GM18499 (cell line): ENCODE measurements at regions not wholly inside any gene's neighbourhood (a gene's known extent, or its start where the extent isn't known, plus 50 kb on each side); places are given as distances from the start of the nearest gene placed in this dataset.
"Not testable (repeated sequence)": the region's sequence is repeated elsewhere in the genome, so short reads cannot be mapped to it uniquely, and the experiment has no call there.

ENCODE experiments used
- ATAC-seq: cut with Tn5 transposase; IDR thresholded peaks from one replicate; pipeline ENCODE4 v1.9.1; 2021; ENCODE audit warnings: moderate number of reproducible peaks; ENCODE audit not compliant: insufficient read depth, unreplicated experiment

DNA sequence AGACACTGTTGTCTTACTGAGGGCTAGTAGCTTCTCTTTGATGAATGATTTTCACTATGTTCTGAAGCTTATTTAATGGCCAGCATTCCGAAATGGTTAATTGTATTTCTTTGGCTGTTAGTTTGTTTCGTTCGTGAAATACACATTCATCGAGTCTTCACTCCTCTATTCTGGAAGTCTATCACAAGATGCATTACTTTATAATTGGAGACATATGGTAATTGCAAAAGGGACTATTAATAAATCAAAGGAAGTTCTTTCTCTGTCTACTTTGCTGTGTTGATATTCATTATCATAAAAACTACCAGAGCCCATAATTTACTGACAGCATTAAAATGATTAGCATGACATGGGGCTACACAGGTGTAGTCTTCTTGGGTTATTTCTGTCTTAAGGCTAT, 133.8 kb upstream of the IGFBP3 start:
- no peak for ATAC-seq

DNA sequence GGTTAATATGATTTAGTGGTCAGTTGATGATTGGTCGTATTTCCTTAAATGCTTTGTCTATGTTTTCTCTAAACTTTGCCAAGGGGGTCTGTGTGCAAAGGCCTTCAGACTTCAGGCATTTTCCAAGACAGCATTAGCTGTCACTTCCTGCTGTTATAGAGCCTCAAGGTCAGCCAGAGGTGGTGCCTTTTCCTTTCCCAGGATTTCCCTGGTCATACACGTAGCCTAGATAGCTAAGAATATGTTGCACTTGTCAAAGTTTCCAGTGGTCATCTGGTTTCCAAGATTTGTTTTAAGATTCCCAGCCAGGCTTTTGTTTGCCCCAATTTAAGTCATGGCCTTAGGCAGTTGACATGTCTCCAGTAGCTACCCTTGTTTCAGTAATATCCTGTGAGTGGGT, 133.2 kb upstream of the IGFBP3 start:
- ATAC-seq, result no peak

DNA sequence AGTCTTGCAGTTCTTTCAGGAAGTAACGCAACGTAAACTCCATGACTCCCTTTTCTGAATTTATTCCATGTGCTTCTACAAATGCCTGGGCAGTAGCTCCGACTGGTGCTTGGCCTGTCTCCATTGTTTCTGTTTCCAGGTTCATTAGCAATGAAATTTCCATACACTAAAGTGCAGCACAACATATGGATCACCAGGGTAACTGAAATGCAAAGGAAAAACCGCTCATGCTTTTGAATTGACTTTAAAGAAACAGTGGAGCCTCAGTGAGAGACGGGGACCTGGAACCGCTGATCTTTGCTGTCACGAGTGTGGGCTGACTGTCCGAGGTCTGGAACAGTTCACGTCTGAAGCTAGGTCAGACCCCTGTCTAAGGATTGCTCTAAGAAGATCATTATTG, 126.5 kb upstream of the IGFBP3 start:
- ATAC-seq, result no peak

DNA sequence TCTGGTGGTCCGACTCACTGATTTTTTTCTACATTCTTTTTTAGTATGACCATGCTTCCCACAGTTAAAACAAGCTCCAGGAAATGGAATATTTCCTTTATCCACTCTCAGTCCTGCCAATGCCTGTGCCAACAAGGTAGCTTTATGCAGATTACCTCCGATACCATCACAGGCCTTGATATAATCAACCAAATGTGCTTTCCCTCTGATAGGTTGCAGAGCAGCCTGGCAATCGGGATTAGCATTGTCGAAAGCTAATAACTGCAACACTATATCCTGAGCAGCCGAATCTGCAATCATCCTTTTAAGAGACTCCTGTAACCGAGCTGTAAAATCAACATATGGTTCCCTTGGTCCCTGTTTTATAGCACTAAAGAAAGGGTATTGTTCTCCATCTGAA, 122.3 kb upstream of the IGFBP3 start:
- not testable (repeated sequence) for ATAC-seq

DNA sequence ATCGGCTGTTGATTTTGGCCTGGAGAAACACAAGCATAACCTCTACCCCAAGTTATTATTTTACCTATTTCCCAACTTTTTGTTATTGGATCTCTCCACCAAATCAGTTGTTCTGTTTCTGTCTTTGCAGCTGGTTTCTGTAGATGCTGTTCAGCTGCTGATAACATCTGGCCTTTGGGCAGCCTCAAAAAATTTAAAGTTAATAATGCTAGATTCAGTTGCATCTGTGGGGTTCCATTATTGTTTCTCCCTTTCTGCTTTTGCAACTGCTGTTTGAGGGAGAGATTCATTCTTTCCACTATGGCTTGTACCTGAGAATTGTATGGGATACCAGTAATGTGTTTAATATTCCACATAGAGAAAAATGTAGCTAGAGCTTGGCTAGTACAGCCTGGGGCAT, 118.7 kb upstream of the IGFBP3 start:
- ATAC-seq, result not testable (repeated sequence)

DNA sequence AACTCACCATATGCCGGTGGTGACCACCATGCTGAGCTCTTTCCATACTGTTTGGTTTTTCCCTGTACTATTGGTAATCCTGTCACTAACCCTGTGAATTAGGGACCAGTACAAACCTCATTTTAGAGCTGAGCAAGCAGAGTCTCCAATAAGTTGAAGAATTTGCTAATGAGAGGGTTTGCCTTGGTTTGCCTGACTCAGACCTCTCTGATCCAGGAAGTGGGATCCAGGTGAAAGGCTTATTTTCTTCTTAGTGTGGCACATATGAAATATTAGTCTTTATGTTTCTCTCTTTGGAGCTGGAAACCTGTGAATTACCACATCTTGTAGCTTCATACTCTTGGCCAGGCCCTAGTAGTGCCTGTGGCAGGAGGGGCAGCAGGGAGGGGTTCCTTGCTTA, 114.1 kb upstream of the IGFBP3 start:
- ATAC-seq, result no peak

DNA sequence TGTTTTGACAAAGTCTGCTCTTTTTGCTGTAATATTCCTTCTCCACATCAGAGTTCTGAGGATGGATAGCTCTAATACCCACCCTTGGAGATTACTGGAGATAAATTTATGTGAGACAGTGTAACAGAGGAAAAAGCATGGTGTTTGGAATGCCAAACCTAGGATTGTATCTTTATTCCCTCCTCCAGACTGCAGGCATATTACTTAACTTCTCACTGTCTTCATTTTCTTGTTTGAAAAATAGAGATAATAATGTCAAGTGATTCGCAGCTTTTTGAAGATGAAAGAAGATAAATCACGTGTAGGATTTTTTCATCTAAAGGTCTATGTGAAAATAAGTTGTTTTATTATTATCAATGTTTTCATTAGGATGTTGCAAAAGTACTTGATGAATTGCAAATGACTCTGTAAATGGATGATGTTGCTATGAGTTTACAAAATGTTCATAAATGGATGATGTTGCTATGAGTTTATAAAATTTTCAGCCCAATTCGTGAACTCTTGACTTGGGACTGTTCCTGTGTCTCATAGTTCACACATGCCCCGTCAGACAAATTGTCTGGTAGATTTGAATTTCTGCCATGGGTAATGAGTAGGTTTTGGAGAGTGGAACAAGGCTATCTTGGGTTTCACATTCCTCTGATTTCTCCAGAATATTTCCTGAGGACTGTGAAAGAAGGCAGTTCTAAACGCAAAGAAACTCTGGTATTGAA, 113.1 kb upstream of the IGFBP3 start:
- no peak for ATAC-seq

DNA sequence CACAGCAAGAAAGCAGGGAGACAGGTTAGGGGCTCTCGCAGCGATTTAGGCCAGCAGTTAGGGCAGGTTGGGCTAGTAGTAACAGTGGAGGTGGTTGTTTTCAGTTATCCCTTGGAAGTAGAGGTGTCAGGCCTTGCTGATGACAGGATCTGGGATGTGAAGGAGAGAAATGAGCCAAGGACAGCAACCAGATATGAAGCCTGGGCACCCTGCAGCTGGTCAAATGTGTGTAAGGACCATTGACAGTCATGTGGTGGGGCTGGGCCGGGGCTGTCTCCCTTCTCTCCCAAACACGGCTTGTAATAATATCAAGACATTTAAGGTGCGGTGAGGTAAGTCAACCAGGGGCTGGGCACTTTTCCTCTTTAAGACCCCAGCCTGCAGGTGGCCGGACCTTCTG, 112.5 kb upstream of the IGFBP3 start:
- ATAC-seq, result no peak

DNA sequence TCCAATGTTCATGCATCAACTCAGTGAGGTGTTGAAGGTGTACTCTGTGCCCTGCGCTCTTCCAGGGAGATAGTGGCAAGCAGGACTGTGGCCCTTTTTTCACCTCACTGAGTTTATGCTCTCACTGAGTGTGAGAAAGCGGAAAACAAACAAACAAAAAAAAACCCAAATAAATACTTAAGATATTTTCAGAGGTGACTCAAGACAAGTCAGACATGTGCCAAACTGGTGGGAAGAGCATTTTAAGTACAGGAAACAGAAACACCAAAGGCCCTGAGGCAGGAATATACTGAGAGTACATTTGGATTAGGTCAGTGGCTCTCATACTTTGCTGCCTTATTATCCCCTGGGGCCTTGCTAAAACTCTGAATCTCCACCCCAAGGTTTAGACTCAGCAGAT, 111.9 kb upstream of the IGFBP3 start:
- no peak for ATAC-seq

DNA sequence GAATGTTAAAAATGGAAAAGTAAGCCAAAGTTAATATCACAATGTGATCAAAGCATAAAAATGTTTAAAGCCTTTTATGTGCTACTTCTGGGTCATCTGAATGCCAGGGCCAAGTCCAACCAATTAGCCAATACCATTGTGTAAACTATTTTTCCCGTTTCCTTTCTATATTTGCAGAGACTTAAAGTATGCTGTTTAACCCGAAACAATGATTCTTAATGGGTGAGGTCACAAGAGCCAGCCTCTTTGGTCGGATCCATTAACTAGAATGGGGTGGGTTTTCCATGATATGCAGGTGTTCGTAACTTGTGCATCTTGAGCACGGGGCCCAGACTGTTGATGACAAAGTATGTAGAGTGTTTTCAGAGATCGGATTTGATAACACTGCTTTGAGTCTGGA, 111.3 kb upstream of the IGFBP3 start:
- no peak for ATAC-seq

DNA sequence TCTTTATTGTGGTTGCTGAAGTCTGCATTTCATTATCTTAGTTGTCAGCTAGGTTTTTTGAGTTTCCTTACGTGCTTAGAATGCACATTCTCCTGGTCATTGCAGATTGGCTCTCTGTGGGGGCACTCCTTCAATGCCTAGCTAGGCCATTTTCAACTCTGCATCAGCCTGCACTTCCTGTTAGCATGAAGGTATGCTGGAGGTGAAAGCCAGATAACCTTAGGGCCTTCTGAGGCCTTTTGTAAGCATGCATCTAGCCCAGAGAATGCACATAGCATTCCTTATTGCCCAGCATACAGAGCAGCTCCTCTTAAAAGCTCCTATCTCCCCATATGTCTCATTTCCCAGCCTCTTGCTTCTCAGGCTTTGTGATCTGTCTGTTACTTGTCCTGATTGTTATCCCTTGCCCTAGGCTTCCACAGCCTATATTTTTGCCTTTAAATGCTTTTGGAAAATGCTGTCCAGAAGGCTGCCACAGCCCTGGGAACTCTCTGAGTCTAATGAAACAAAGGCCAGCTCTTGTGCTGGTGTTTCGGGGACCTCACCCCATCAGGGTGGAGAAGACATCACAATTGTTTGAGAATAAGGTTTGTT, 108.1 kb upstream of the IGFBP3 start:
- ATAC-seq, result no peak

DNA sequence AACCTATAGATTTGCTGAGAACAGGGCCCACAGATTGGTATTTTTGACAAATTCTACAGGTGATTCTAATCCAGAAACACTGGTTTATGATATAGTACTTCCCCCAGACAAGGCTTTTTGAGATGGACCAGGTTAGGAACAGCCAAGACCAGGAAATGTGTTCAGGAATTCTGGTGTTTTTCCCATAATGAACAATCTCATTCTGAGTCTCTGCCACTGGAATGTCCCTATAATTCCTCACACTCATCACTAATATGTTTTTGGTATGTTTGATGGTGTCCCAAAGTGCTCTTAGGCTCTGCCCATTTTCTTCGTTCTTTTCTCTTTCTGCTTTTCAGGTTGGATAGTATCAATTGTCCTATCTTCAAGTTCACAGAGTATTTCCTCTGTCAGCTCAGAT, 107.2 kb upstream of the IGFBP3 start:
- ATAC-seq, result no peak

DNA sequence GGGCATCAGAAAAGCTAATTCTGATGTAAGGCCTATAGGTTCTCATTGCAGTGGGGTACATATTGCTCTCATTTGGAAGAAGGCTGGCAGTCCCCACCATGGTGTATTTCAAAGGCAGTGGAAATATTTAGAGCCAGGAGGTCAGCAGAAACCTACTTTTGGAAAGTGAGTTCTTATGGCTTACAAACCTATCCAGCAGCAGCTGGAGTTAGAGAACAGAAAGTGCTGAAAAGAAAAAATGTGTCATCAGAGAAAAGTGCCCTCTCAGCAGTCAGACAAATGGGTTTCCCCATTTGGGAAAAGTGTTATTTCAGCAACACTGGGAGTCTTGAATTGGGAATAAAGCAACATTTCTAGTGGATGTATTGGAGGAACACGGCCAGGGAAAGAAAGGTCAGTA, 105.7 kb upstream of the IGFBP3 start:
- ATAC-seq, result no peak

DNA sequence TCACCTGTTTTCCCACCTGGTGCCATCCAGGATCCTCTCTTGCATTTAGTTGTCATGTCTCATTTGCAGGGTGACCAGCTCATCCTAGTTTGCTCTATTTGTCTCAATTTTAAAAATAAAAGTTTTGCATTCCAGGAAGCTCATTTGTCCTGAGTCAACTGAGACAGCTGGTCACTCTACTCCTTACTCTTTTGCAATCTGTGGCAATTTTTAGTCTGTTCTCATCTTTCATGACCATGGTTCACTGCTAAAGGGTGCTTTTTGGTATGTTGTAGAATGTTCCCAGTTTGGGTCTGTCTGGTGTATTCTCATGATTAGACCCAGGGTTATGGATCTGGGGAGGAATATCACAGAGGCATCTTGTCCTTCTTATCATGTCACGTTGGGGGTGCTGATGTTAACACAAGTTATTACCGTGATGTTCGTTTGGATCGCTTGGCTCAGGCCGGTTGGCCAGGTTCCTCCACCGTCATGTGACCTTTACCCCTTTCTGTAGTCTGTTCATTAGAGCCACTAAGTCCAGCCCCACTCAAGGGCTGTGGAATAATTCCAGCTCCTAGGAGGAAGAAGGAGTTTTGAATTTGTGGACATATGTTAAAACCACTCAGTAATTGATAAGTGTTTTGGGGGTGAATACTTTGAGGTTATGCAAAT, 103.3 kb upstream of the IGFBP3 start:
- ATAC-seq, result no peak

DNA sequence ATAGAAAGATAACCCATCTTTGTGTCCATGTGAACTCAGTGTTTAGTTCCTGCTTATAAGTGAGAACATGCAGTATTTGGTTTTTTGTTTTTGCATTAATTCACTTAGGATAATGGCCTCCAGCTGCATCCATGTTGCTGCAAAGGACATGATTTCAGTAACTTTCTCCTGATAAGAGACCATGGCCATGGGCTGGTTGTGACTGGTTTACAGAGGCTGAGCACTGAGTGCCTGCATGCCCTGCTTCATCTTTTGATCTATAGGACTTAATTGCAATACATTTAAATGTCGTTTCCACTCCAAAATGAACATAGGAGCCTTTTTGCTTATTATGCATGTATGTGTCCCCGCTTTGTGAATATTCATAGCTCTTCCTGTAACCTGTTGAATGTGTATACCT, 101.3 kb upstream of the IGFBP3 start:
- no peak for ATAC-seq

DNA sequence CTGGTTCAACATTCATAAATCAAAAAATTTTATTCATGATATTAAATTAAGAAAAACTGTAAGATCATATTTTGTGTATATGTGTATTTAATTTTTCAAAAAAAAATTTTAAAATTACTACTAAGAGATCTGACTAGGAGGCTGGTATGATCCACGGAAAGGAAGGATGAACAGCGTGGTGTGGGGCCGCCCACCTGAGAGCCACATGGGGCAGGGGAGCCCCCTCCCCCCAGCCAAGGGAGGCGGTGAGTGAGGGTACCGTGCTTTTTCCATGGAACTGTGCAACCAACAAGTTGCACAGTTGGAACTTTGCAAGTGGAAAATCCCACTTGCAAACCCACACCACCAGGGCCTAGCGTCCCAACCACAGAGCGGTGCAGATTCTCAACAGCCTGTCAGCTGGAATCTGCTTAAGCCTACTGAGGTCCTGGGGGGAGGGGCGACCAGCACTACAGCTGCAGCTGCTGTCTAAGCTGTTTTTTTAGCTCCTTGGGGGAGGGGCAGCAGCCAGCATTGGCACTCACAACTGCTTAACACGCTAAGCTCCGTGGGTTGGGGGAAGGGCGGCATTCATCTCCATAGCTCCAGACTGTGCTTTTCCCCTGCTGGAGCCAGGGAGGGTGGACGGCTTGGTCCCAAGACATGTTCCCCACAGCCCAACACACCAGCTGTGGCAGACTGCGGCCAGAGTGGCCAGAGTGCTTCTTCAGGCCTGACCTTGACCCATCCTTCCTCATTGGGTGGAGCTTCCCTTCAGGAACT, 94.2 kb upstream of the IGFBP3 start:
- ATAC-seq, result no peak

DNA sequence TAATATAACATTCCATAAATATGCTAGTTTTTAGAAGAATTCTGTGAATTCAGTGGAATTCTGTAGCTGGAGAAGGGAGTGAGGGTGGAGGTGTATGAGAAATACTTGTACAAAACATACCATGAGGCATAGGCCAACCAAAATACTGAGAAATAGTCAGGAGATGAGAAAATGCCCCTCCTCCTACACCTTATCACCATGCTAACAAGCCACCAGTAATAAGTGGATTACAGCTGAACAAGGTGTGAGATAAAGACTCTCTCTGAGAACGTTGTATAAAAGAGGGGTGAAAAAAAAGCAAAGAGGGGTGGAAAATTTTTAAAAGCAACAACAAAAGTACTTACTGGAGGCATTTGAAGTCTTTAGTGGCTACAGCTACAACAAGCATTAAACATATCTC, 90.4 kb upstream of the IGFBP3 start:
- no peak for ATAC-seq

DNA sequence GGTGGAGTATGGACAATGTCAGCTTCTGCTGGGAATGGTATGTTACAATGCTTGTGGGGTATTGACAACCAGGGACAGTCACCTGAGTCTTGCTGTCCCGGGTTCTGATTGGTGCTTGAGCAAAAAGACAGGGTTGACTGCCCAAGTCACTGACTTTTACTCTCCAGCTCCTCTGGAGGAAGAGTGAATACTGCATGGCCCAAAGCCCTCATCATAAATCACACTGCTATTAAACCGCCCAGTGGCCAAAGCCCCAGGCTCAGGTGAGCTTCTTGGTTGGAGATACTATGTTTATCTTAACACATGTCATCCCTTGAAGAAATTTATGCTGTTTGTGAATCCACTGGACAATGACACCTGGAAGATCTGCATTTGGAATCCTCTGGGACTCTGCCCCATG, 90.0 kb upstream of the IGFBP3 start:
- ATAC-seq, result no peak

DNA sequence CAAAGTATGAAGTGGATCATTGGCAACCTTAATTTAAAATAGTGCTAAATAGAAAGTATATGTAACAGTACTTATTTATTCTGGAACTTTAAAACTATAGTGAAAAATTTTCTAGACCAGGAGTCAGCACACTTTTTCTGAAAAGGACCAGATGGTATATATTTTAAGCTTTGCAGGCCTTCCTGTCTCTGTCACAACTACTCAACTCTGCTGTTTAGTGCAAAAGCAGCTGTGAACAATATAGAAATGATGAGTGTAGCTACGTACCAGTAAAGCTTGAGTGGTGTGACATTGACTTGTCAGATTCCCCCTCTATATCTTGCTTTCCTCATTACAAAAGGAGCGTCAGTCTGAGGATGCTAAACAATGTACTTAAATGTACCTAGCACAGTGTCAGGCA, 88.1 kb upstream of the IGFBP3 start:
- ATAC-seq, result no peak

DNA sequence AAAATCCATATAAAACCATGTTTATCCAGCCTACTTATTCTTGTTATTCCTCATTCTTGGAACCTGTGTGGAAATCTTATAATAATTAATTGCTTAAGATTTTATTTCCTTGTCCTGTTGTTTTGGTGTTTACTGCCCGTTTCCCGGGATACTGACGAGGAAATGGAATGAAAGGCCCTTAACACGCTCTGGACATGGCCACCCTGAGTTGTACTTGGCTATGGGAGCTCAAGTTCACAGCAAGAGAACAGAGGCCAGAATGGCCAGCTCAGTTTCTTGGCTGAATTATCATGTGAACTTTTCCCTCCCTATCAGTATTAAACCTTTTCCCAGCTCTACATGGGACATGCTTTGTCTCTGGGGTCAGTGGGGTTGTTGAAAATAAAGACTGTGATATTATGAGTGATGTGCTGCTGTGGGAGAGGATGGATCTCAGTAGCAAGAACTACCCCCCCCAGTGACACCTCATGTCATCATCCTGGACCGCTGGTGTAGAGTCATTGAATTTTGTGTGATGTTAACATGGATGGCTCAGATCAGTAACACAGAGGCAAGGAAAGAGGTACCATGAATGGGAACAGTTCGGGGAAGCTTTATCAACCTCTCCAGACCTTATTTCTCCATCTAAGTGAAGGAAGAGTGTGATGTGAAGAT, 87.0 kb upstream of the IGFBP3 start:
- ATAC-seq, result no peak

DNA sequence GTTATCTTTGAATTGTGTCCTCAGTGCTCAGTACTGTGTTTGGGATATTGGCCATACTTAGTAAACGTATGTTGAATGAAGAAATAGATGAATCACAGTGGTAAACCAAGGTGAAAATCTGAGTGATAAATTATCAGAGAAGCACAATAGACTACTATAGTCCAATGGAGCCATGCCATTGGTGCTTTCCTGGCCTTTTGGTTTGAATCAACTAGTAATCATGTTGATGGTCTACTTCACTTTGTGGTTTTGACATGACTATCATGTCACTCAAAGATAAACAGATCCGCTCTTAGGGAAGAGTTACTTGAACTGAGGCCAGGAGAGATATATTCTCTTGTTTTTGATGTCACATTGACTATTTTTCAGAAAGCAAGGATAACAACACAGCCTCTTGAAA, 86.1 kb upstream of the IGFBP3 start:
- ATAC-seq, result no peak
